GM19035 (cell line): ENCODE measurements at regions not wholly inside any gene's neighbourhood (a gene's known extent, or its start where the extent isn't known, plus 50 kb on each side); places are given as distances from the start of the nearest gene placed in this dataset.
"Not testable (repeated sequence)": the region's sequence is repeated elsewhere in the genome, so short reads cannot be mapped to it uniquely, and the experiment has no call there.

Source experiments
- ATAC-seq: cut with Tn5 transposase; IDR thresholded peaks from one replicate; pipeline ENCODE4 v1.9.1; 2021; ENCODE audit not compliant: unreplicated experiment

GRCh38 chr14:86943391-86944365 is 1049.3 kb downstream of the GALC start:
- ATAC-seq, result no peak

- no peak for ATAC-seq
These were observed 1050.0 kb downstream of the GALC start for GRCh38 chr14:86942936-86943335.

- no peak for ATAC-seq
These were observed 1052.9 kb downstream of the GALC start for GRCh38 chr14:86940106-86940505.

GRCh38 chr14:86938320-86938719 is 1054.7 kb downstream of the GALC start:
- no peak for ATAC-seq

- ATAC-seq, result no peak
These were observed 1056.4 kb downstream of the GALC start for GRCh38 chr14:86936556-86936955.

GRCh38 chr14:86935241-86935885 is 1057.6 kb downstream of the GALC start:
- no peak for ATAC-seq

- ATAC-seq, result no peak
These were observed 1058.9 kb downstream of the GALC start for GRCh38 chr14:86933958-86934595.

- ATAC-seq, result no peak
These were observed 1059.5 kb downstream of the GALC start for GRCh38 chr14:86933460-86933859.

GRCh38 chr14:86915406-86915805 is 1077.6 kb downstream of the GALC start:
- ATAC-seq, result no peak

- no peak for ATAC-seq
These were observed 1080.3 kb downstream of the GALC start for GRCh38 chr14:86912709-86913108.

- no peak for ATAC-seq
These were observed 1081.5 kb downstream of the GALC start for GRCh38 chr14:86911486-86911885.

GRCh38 chr14:86905386-86905926 is 1087.5 kb downstream of the GALC start:
- not testable (repeated sequence) for ATAC-seq

GRCh38 chr14:86902176-86902950 is 1090.6 kb downstream of the GALC start:
- ATAC-seq, result no peak

GRCh38 chr14:86897704-86898513 is 1095.1 kb downstream of the GALC start:
- no peak for ATAC-seq

GRCh38 chr14:86897224-86897623 is 1095.8 kb downstream of the GALC start:
- no peak for ATAC-seq

GRCh38 chr14:86896701-86897100 is 1096.3 kb downstream of the GALC start:
- ATAC-seq, result no peak

- no peak for ATAC-seq
These were observed 1100.6 kb downstream of the GALC start for GRCh38 chr14:86892152-86892956.

GRCh38 chr14:86885280-86885679 is 1107.7 kb downstream of the GALC start:
- ATAC-seq, result no peak

GRCh38 chr14:86884498-86884897 is 1108.5 kb downstream of the GALC start:
- no peak for ATAC-seq
